ENCODE measurements at regions not wholly inside any gene's neighbourhood (a gene's known extent, or its start where the extent isn't known, plus 50 kb on each side); places are given as distances from the start of the nearest gene placed in this dataset.

GRCh38 chr2:208970070-208970469 is 453.8 kb upstream of the MAP2 start:
- no peak overlapping the region for H3K27ac ChIP-seq (ENCODE audit: low read depth in 1 of 2, low read length in 2 of 2)
- no peak for DNase-seq
- TF ChIP-seq CTCF (IDR thresholded peaks at IDR 0.05), result no peak
- H3K9me3 ChIP-seq (replicated peaks in 1 of 2; ENCODE audit: control insufficient read depth in 1 of 2, insufficient read depth in 1 of 2, low read length in 2 of 2), result peaks cover 0 to 4% of the 10 kb centered on the region in 2 donors
- Mint-ChIP-seq H3K27ac (no peak overlapping the region), H3K27me3 (ENCODE audit: low read depth in 3 of 3) (no peaks in the 10 kb centered on the region), H3K4me3 (no peak overlapping the region), H3K36me3 (no peaks in the 10 kb centered on the region), H3K4me1 (no peaks in the 10 kb centered on the region), H3K9me3 (peaks cover 0 to 2% (median 2%) of the 10 kb centered on the region in 7 donors)
- H3K36me3 ChIP-seq (replicated peaks in 1 of 2; ENCODE audit: control insufficient read depth in 1 of 2, insufficient read depth in 2 of 2, low read length in 2 of 2), result no peaks in the 10 kb centered on the region
- intact Hi-C loops (cut with micrococcal nuclease), result no loop called here
- H2AFZ ChIP-seq (ENCODE audit: insufficient read depth, low read depth, low read length, poor library complexity, severe bottlenecking), result no peak overlapping the region
- H4K20me1 ChIP-seq (ENCODE audit: insufficient read depth, low read length), result no peaks in the 10 kb centered on the region
- H3K27me3 ChIP-seq (ENCODE audit: control insufficient read depth in 2 of 2, insufficient read depth in 2 of 2, low read length in 2 of 2), result no peaks in the 10 kb centered on the region
- H3K4me3 ChIP-seq (replicated peaks in 1 of 3; ENCODE audit: low read depth in 2 of 3, low read length in 3 of 3), result no peak overlapping the region
- no peak overlapping the region for H3K9ac ChIP-seq (ENCODE audit: insufficient read depth, low read length, poor library complexity, severe bottlenecking)
- no peaks in the 10 kb centered on the region for H3K4me1 ChIP-seq (ENCODE audit: control insufficient read depth in 1 of 2, insufficient read depth in 2 of 2, low read length in 2 of 2)
- no peak overlapping the region for H3K4me2 ChIP-seq (replicated peaks; ENCODE audit: extremely low read depth, low read length, poor library complexity, severe bottlenecking)
- WGBS (ENCODE audit: insufficient coverage), result no CpG with 5 or more reads among the region's 4 CpGs
- H3K79me2 ChIP-seq (ENCODE audit: insufficient read depth, low read length), result no peaks in the 10 kb centered on the region

- no peak for TF ChIP-seq CTCF (IDR thresholded peaks at IDR 0.05)
- H3K27me3 Mint-ChIP-seq (ENCODE audit: low read depth in 3 of 3), result no peaks in the 10 kb centered on the region
- no peak overlapping the region for H3K4me3 ChIP-seq (replicated peaks in 1 of 3; ENCODE audit: low read depth in 2 of 3, low read length in 3 of 3)
- H3K4me1 Mint-ChIP-seq, result no peaks in the 10 kb centered on the region
- no peaks in the 10 kb centered on the region for H3K27me3 ChIP-seq (ENCODE audit: control insufficient read depth in 2 of 2, insufficient read depth in 2 of 2, low read length in 2 of 2)
- H3K27ac Mint-ChIP-seq, result no peak overlapping the region
- no peaks in the 10 kb centered on the region for H3K79me2 ChIP-seq (ENCODE audit: insufficient read depth, low read length)
- intact Hi-C loops (cut with micrococcal nuclease), result no loop called here
- no peak overlapping the region for H3K4me2 ChIP-seq (replicated peaks; ENCODE audit: extremely low read depth, low read length, poor library complexity, severe bottlenecking)
- no peak overlapping the region for H3K9ac ChIP-seq (ENCODE audit: insufficient read depth, low read length, poor library complexity, severe bottlenecking)
- no peak overlapping the region for H3K27ac ChIP-seq (ENCODE audit: low read depth in 1 of 2, low read length in 2 of 2)
- no peaks in the 10 kb centered on the region for H4K20me1 ChIP-seq (ENCODE audit: insufficient read depth, low read length)
- H3K9me3 ChIP-seq (replicated peaks in 1 of 2; ENCODE audit: control insufficient read depth in 1 of 2, insufficient read depth in 1 of 2, low read length in 2 of 2), result no peaks in the 10 kb centered on the region
- no peak for DNase-seq
- no peaks in the 10 kb centered on the region for H3K9me3 Mint-ChIP-seq
- no peak overlapping the region for H3K4me3 Mint-ChIP-seq
- H3K36me3 ChIP-seq (replicated peaks in 1 of 2; ENCODE audit: control insufficient read depth in 1 of 2, insufficient read depth in 2 of 2, low read length in 2 of 2), result no peaks in the 10 kb centered on the region
- WGBS (ENCODE audit: insufficient coverage), result no CpG with 5 or more reads among the region's 2 CpGs
- H3K36me3 Mint-ChIP-seq, result no peaks in the 10 kb centered on the region
- H2AFZ ChIP-seq (ENCODE audit: insufficient read depth, low read depth, low read length, poor library complexity, severe bottlenecking), result no peak overlapping the region
- H3K4me1 ChIP-seq (ENCODE audit: control insufficient read depth in 1 of 2, insufficient read depth in 2 of 2, low read length in 2 of 2), result no peaks in the 10 kb centered on the region
These were observed 446.3 kb upstream of the MAP2 start for GRCh38 chr2:208977582-208977981.
